SK-N-MC (cell line): ENCODE measurements at regions not wholly inside any gene's neighbourhood (a gene's known extent, or its start where the extent isn't known, plus 50 kb on each side); places are given as distances from the start of the nearest gene placed in this dataset.

Experiments used
- EZH2 ChIP-seq: fragments of 200-600 bp; sonication (generic); IDR thresholded peaks from one replicate; pipeline ENCODE4 v1.6.1; 2017; ENCODE audit warnings: antibody characterized with exemption
- POLR2AphosphoS5 ChIP-seq: IDR thresholded peaks from 2 replicates; pipeline ENCODE4 v1.6.1; 2012; ENCODE audit warnings: mild to moderate bottlenecking, low read depth, low read length, borderline replicate concordance

GRCh38 chr5:160905285-160905684 is 53.3 kb upstream of the ATP10B start:
- TF ChIP-seq EZH2: no peak
- TF ChIP-seq POLR2AphosphoS5: no peak
